SK-N-SH treated with all-trans-retinoic acid at 6 μM for 48 hours (cell line): ENCODE measurements at regions not wholly inside any gene's neighbourhood (a gene's known extent, or its start where the extent isn't known, plus 50 kb on each side); places are given as distances from the start of the nearest gene placed in this dataset.

Experiments used
- ATAC-seq: fragments of 200-7000 bp; cut with Tn5 transposase; 3 replicates; pipeline ENCODE4 v1.9.1; 2020; ENCODE audit warnings: mild to moderate bottlenecking, moderate library complexity
- ARNTL ChIP-seq: fragments of 450-650 bp; formaldehyde crosslinking; IDR thresholded peaks from 2 replicates; pipeline ENCODE4 v1.5.0; 2020; ENCODE audit warnings: low read depth, mild to moderate bottlenecking, moderate library complexity, borderline replicate concordance
- BACH2 ChIP-seq: fragments of 250-450 bp; sonication (Bioruptor Pico); IDR thresholded peaks from 2 replicates; pipeline ENCODE4 v1.9.0; 2021; ENCODE audit warnings: mild to moderate bottlenecking, borderline replicate concordance
- CSDC2 ChIP-seq: fragments of 250-450 bp; sonication (Bioruptor Pico); IDR thresholded peaks from 2 replicates; pipeline ENCODE4 v1.5.0; 2020; ENCODE audit warnings: mild to moderate bottlenecking, moderate library complexity
- CSRNP3 ChIP-seq: fragments of 250-450 bp; sonication (Bioruptor Pico); IDR thresholded peaks from 2 replicates; pipeline ENCODE4 v1.5.1; 2021; ENCODE audit warnings: mild to moderate bottlenecking, moderate library complexity
- ESRRG ChIP-seq: fragments of 250-450 bp; sonication (Bioruptor Pico); IDR thresholded peaks from 2 replicates; pipeline ENCODE4 v1.6.1; 2021; ENCODE audit warnings: mild to moderate bottlenecking
- GLIS3 ChIP-seq: fragments of 250-450 bp; sonication (Bioruptor Pico); IDR thresholded peaks from 2 replicates; pipeline ENCODE4 v1.5.0; 2020; ENCODE audit warnings: mild to moderate bottlenecking, moderate library complexity
- ISL1 ChIP-seq: fragments of 250-450 bp; sonication (Bioruptor Pico); IDR thresholded peaks from 2 replicates; pipeline ENCODE4 v2.1.2; 2022; ENCODE audit warnings: mild to moderate bottlenecking, moderate library complexity
- OSR1 ChIP-seq: fragments of 250-450 bp; sonication (Bioruptor Pico); IDR thresholded peaks from 2 replicates; pipeline ENCODE4 v1.8.0; 2022; ENCODE audit warnings: moderate library complexity, mild to moderate bottlenecking, inconsistent platforms
- PATZ1 ChIP-seq: fragments of 250-450 bp; sonication (Bioruptor Pico); IDR thresholded peaks from 2 replicates; pipeline ENCODE4 v1.8.0; 2020; ENCODE audit warnings: mild to moderate bottlenecking, moderate library complexity, borderline replicate concordance
- POU6F1 ChIP-seq: fragments of 250-450 bp; sonication (Bioruptor Pico); IDR thresholded peaks from 2 replicates; pipeline ENCODE4 v1.8.0; 2021; ENCODE audit warnings: low read depth, mild to moderate bottlenecking, moderate library complexity, borderline replicate concordance
- PPARA ChIP-seq: fragments of 250-450 bp; sonication (Bioruptor Pico); IDR thresholded peaks from 2 replicates; pipeline ENCODE4 v1.5.0; 2020; ENCODE audit warnings: mild to moderate bottlenecking, borderline replicate concordance
- RARB ChIP-seq: fragments of 250-450 bp; sonication (Bioruptor Pico); IDR thresholded peaks from 2 replicates; pipeline ENCODE4 v1.8.0; 2021; ENCODE audit warnings: mild to moderate bottlenecking, moderate library complexity
- SNAI2 ChIP-seq: fragments of 250-450 bp; sonication (Bioruptor Pico); IDR thresholded peaks from 2 replicates; pipeline ENCODE4 v1.5.0; 2020; ENCODE audit warnings: mild to moderate bottlenecking, moderate library complexity
- TCF4 ChIP-seq: fragments of 250-450 bp; sonication (Bioruptor Pico); IDR thresholded peaks from 2 replicates; pipeline ENCODE4 v1.8.0; 2021; ENCODE audit warnings: mild to moderate bottlenecking, moderate library complexity, borderline replicate concordance
- TOX ChIP-seq: fragments of 250-450 bp; sonication (Bioruptor Pico); IDR thresholded peaks from 2 replicates; pipeline ENCODE4 v1.8.0; 2021; ENCODE audit warnings: mild to moderate bottlenecking, moderate library complexity, borderline replicate concordance
- TSHZ2 ChIP-seq: fragments of 250-450 bp; sonication (Bioruptor Pico); IDR thresholded peaks from 2 replicates; pipeline ENCODE4 v1.5.0; 2020; ENCODE audit warnings: mild to moderate bottlenecking, moderate library complexity
- ZC3H10 ChIP-seq: fragments of 250-450 bp; sonication (Bioruptor Pico); IDR thresholded peaks from 2 replicates; pipeline ENCODE4 v1.5.1; 2021; ENCODE audit warnings: mild to moderate bottlenecking, moderate library complexity
- ZFP3 ChIP-seq: fragments of 250-450 bp; sonication (Bioruptor Pico); IDR thresholded peaks from 2 replicates; pipeline ENCODE4 v1.5.0; 2020; ENCODE audit warnings: mild to moderate bottlenecking, moderate library complexity
- ZFP30 ChIP-seq: fragments of 450-650 bp; formaldehyde crosslinking; IDR thresholded peaks from 2 replicates; pipeline ENCODE4 v1.5.0; 2022; ENCODE audit warnings: mild to moderate bottlenecking, moderate library complexity
- ZNF565 ChIP-seq: fragments of 450-650 bp; formaldehyde crosslinking; conservative IDR thresholded peaks from 2 replicates; pipeline ENCODE4 v1.5.0; 2020; ENCODE audit warnings: low read depth, mild to moderate bottlenecking, moderate library complexity
- ZNF8 ChIP-seq: fragments of 450-650 bp; formaldehyde crosslinking; IDR thresholded peaks from 2 replicates; pipeline ENCODE4 v1.5.0; 2020; ENCODE audit warnings: mild to moderate bottlenecking, moderate library complexity
- TF ChIP-seq, protein P1 (sequence below): fragments of 250-450 bp; sonication (Bioruptor Pico); IDR thresholded peaks from 2 replicates; pipeline ENCODE4 v1.5.1; 2020; ENCODE audit warnings: low read depth, mild to moderate bottlenecking, moderate library complexity

GRCh38 chr2:18913512-18913911 lies 324.1 kb upstream of the NT5C1B start:
- TF ChIP-seq, protein P1, sequence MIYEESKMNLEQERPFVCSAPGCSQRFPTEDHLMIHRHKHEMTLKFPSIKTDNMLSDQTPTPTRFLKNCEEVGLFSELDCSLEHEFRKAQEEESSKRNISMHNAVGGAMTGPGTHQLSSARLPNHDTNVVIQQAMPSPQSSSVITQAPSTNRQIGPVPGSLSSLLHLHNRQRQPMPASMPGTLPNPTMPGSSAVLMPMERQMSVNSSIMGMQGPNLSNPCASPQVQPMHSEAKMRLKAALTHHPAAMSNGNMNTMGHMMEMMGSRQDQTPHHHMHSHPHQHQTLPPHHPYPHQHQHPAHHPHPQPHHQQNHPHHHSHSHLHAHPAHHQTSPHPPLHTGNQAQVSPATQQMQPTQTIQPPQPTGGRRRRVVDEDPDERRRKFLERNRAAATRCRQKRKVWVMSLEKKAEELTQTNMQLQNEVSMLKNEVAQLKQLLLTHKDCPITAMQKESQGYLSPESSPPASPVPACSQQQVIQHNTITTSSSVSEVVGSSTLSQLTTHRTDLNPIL (CRISPR knock-in tag) = no peak
- TF ChIP-seq ZFP3 (no peak), TSHZ2 (no peak), PPARA (CRISPR knock-in tag) (no peak), BACH2 (CRISPR knock-in tag) (no peak), TOX (CRISPR knock-in tag) (no peak), ZFP30 (no peak), GLIS3 (CRISPR knock-in tag) (no peak), OSR1 (no peak), RARB (CRISPR knock-in tag) (no peak)
- no peak for ATAC-seq

DNA sequence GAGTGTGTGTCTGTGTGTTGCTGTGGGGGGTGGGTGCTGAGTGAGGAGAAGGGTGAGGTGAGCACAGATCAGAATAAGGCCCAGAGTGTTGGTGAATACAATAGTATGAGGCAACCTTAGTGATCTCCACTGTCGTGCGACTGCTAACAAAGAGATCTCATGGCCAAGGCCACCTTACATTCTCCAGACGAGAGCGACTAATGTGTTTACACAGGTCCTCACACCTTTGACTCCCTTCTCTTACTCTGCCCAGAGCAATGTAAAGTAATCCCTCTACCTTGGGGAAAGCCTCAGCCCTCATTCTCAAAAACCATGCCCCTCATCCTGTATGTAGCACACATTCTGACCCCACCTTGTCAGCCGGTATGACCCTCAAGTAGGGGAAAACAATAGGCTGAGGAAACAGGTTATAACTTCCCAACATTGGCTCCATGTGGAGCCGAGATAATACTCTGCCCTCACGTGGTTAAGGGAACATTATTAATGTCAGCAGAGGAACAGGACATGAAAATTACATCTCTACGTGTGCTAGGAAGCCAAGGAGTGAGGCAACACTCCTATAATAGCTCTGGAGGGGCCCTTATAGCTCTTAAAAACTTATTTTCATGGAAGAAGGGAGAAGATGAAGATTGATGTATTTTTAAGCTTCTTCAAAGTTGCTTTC lies 323.0 kb upstream of the NT5C1B start:
- no peak for TF ChIP-seq ESRRG
- no peak for TF ChIP-seq OSR1
- no peak for TF ChIP-seq ZNF565 (CRISPR knock-in tag)
- no peak for TF ChIP-seq RARB (CRISPR knock-in tag)
- no peak for TF ChIP-seq ZC3H10
- TF ChIP-seq ZNF8 (CRISPR knock-in tag) = no peak
- no peak for TF ChIP-seq SNAI2
- TF ChIP-seq BACH2 (CRISPR knock-in tag) = no peak
- ATAC-seq = no peak; the same call in 2 of the 3 replicates

DNA sequence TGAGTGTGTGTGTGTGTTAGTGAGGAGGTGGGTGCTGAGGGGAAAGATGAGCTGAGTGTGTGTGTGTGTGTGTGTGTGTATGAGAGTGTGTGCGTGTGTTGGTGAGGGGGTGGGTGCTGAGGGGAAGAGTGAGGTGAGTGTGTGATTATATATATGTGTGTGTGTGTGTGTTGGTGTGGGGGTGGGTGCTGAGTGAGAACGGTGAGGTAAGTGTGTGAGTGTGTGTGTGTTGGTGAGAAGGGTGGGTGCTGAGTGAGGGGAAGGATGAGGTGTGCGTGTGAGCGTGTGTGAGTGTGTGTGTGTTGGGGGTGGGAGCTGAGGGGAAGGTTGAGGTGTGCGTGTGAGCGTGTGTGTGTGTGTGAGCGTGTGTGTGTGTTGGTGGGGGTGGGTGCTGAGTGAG lies 322.0 kb upstream of the NT5C1B start:
- ATAC-seq = no peak; the same call in 2 of the 3 replicates
- no peak for TF ChIP-seq GLIS3 (CRISPR knock-in tag)
- TF ChIP-seq ZNF8 (CRISPR knock-in tag) = no peak
- no peak for TF ChIP-seq ZFP3
- TF ChIP-seq OSR1 = no peak
- TF ChIP-seq PATZ1 (CRISPR knock-in tag) = no peak
- TF ChIP-seq POU6F1 (CRISPR knock-in tag) = no peak
- no peak for TF ChIP-seq CSDC2
- TF ChIP-seq ZNF565 (CRISPR knock-in tag) = no peak
- TF ChIP-seq TOX (CRISPR knock-in tag) = no peak
- TF ChIP-seq BACH2 (CRISPR knock-in tag) = no peak
- TF ChIP-seq ISL1 = no peak
- TF ChIP-seq, protein P1 (CRISPR knock-in tag) = no peak
- no peak for TF ChIP-seq CSRNP3 (CRISPR knock-in tag)
- no peak for TF ChIP-seq RARB (CRISPR knock-in tag)
- no peak for TF ChIP-seq TCF4 (CRISPR knock-in tag)
- TF ChIP-seq ARNTL (CRISPR knock-in tag) = no peak
- no peak for TF ChIP-seq ESRRG
- no peak for TF ChIP-seq SNAI2
- TF ChIP-seq, all 23 proteins: peak for 0
